HG03103 (cell line): ENCODE measurements at regions not wholly inside any gene's neighbourhood (a gene's known extent, or its start where the extent isn't known, plus 50 kb on each side); places are given as distances from the start of the nearest gene placed in this dataset.

Source experiments
- ATAC-seq: cut with Tn5 transposase; IDR thresholded peaks from one replicate; pipeline ENCODE4 v1.9.1; 2021; ENCODE audit warnings: low read depth; ENCODE audit not compliant: unreplicated experiment

- ATAC-seq, result no peak
Observed at GRCh38 chr4:37051111-37051510, 193.4 kb upstream of the NWD2 start.

- no peak for ATAC-seq
Observed at GRCh38 chr4:37051866-37052265, 192.7 kb upstream of the NWD2 start.

- no peak for ATAC-seq
Observed at GRCh38 chr4:37054531-37055077, 189.9 kb upstream of the NWD2 start.

- no peak for ATAC-seq
Observed at GRCh38 chr4:37058826-37059225, 185.7 kb upstream of the NWD2 start.

- ATAC-seq, result no peak
Observed at GRCh38 chr4:37066159-37066558, 178.4 kb upstream of the NWD2 start.

GRCh38 chr4:37068580-37068979 is 176.0 kb upstream of the NWD2 start:
- no peak for ATAC-seq

- no peak for ATAC-seq
Observed at GRCh38 chr4:37070041-37070440, 174.5 kb upstream of the NWD2 start.

GRCh38 chr4:37071576-37071975 is 173.0 kb upstream of the NWD2 start:
- no peak for ATAC-seq

GRCh38 chr4:37073226-37073840 is 171.2 kb upstream of the NWD2 start:
- no peak for ATAC-seq

GRCh38 chr4:37082912-37083311 is 161.6 kb upstream of the NWD2 start:
- no peak for ATAC-seq

GRCh38 chr4:37095925-37096324 is 148.6 kb upstream of the NWD2 start:
- no peak for ATAC-seq

- ATAC-seq, result no peak
Observed at GRCh38 chr4:37101182-37101581, 143.4 kb upstream of the NWD2 start.

- no peak for ATAC-seq
Observed at GRCh38 chr4:37101686-37102085, 142.9 kb upstream of the NWD2 start.

- no peak for ATAC-seq
Observed at GRCh38 chr4:37109756-37110155, 134.8 kb upstream of the NWD2 start.

- ATAC-seq, result no peak
Observed at GRCh38 chr4:37124800-37125199, 119.7 kb upstream of the NWD2 start.

GRCh38 chr4:37126051-37126450 is 118.5 kb upstream of the NWD2 start:
- no peak for ATAC-seq

GRCh38 chr4:37130465-37130864 is 114.1 kb upstream of the NWD2 start:
- no peak for ATAC-seq

- ATAC-seq, result no peak
Observed at GRCh38 chr4:37132351-37132974, 112.1 kb upstream of the NWD2 start.

GRCh38 chr4:37132975-37133360 is 111.6 kb upstream of the NWD2 start:
- ATAC-seq, result no peak

GRCh38 chr4:37138019-37138653 is 106.4 kb upstream of the NWD2 start:
- no peak for ATAC-seq

GRCh38 chr4:37138789-37139188 is 105.8 kb upstream of the NWD2 start:
- ATAC-seq, result no peak

GRCh38 chr4:37139987-37140386 is 104.6 kb upstream of the NWD2 start:
- no peak for ATAC-seq
